Ishikawa (cell line): ENCODE measurements at regions not wholly inside any gene's neighbourhood (a gene's known extent, or its start where the extent isn't known, plus 50 kb on each side); places are given as distances from the start of the nearest gene placed in this dataset.

ENCODE experiments used
- CEBPB ChIP-seq: IDR thresholded peaks from 2 replicates; pipeline ENCODE4 v1.6.1; 2012
- CREB1 ChIP-seq: IDR thresholded peaks from 2 replicates; pipeline ENCODE4 v1.6.1; 2012; ENCODE audit warnings: low read depth
- EGR1 ChIP-seq: IDR thresholded peaks from 2 replicates; pipeline ENCODE4 v1.6.1; 2012
- EP300 ChIP-seq: IDR thresholded peaks from 2 replicates; pipeline ENCODE4 v1.6.1; 2012; ENCODE audit warnings: borderline replicate concordance
- FOXM1 ChIP-seq: IDR thresholded peaks from 2 replicates; pipeline ENCODE4 v1.6.1; 2012; ENCODE audit warnings: low read depth, borderline replicate concordance
- NFIC ChIP-seq: IDR thresholded peaks from 2 replicates; pipeline ENCODE4 v1.6.1; 2012
- RAD21 ChIP-seq: IDR thresholded peaks from 2 replicates; pipeline ENCODE4 v1.6.1; 2012; ENCODE audit warnings: low read depth
- TAF1 ChIP-seq: IDR thresholded peaks from 2 replicates; pipeline ENCODE4 v1.6.1; 2012; ENCODE audit warnings: low read depth, mild to moderate bottlenecking
- TCF12 ChIP-seq: IDR thresholded peaks from 2 replicates; pipeline ENCODE4 v1.6.1; 2012; ENCODE audit warnings: low read depth
- TEAD4 ChIP-seq: IDR thresholded peaks from 2 replicates; pipeline ENCODE4 v1.6.1; 2012
- YY1 ChIP-seq: IDR thresholded peaks from 2 replicates; pipeline ENCODE4 v1.6.1; 2012; ENCODE audit warnings: low read depth
- ZBTB7A ChIP-seq: IDR thresholded peaks from 2 replicates; pipeline ENCODE4 v1.6.1; 2012; ENCODE audit warnings: low read depth
- TF ChIP-seq, protein P1 (sequence below): IDR thresholded peaks from 2 replicates; pipeline ENCODE4 v1.6.1; 2012
- TF ChIP-seq, protein P2 (sequence below): IDR thresholded peaks from 2 replicates; pipeline ENCODE4 v1.6.1; 2012
- TF ChIP-seq, protein P3 (sequence below): IDR thresholded peaks from 2 replicates; pipeline ENCODE4 v1.6.1; 2012; ENCODE audit warnings: low read depth, mild to moderate bottlenecking

DNA sequence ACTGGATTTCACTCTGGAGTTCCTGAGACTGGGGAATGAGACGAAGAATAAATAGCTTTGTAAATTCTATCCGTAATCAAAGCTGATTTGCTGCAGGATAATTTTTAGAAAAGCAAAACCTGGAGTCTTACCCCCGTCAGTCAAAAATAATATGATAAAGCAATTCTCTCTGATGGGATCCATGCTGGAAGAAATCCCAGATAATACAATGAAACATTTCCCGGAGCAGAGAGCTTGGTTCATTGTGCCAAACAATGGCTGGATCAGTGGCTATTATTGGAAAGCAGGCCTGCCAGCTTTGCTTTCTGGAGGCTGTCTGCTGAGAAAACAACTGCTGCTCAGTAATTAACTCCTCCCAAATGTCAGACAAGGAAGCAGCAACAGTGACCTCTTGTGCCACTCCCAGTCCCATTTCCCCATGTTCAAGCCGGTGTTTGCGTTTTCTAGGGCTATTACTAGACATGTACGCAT lies 609.4 kb upstream of the PCDH15 start:
- TF ChIP-seq RAD21 (peak; percentile 32; the same call in 1 of the 2 replicates), EGR1 (no peak)

DNA sequence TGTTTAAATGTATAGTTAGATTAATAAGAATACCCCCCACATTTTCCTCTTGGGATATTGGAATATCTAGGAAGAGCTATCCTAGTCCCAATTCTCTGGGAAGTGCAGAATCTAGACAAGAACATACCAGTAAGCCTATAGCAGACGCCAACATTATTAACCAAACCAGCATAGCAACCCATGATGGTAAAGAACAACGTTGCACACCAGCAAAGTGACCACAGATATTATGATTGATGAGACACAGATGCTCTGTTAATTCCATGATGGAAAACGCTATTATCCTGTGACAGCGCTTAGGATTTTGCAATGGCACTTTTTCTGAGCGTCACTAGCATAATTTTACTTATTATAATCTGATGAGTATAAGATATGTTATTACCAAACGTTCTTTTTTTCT lies 603.1 kb upstream of the PCDH15 start:
- no peak for TF ChIP-seq TCF12
- TF ChIP-seq RAD21 = no peak
- no peak for TF ChIP-seq EP300
- no peak for TF ChIP-seq CREB1
- TF ChIP-seq ZBTB7A = no peak

DNA sequence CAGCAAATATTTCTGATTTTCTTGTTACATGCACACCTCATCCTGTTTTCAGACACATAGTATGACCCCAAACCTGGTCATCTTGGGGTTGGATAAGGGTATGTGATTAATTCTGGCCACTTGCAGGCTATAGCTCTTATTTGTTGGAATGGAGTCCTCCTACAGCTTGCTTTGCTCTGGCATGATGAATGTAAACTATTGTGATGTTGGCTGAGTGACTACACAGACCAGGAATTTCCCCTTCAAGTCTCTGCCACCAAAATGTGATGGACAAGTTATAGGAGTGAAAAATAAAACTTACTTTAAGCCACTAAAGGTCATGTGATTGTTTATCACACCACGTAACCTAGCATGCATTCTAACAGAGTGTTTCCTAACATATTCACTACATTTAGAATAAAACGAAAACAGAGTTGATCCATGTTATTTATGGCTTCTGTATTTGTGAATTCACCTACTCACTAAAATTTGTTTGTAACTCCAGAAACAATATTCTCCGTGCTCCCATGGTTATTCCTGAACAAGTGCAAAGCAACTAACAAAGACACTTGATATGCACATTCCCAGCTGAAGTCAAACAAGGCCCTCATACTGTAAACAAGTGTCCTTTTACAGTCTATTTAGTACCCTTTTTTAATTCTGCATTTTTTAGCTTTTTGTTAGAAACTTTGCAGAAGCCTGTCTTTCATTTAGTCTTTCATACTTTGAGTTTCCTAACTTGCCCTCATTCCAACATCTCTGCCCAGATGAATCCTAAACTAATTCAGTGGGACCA lies 599.2 kb upstream of the PCDH15 start:
- TF ChIP-seq TEAD4 (no peak), ZBTB7A (no peak), NFIC (no peak), EGR1 (no peak), TCF12 (no peak), TAF1 (no peak), CREB1 (no peak), RAD21 (no peak), EP300 (no peak), YY1 (no peak), CEBPB (no peak), FOXM1 (no peak)
- TF ChIP-seq, protein P1, sequence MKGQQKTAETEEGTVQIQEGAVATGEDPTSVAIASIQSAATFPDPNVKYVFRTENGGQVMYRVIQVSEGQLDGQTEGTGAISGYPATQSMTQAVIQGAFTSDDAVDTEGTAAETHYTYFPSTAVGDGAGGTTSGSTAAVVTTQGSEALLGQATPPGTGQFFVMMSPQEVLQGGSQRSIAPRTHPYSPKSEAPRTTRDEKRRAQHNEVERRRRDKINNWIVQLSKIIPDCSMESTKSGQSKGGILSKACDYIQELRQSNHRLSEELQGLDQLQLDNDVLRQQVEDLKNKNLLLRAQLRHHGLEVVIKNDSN = no peak
- TF ChIP-seq, protein P2, sequence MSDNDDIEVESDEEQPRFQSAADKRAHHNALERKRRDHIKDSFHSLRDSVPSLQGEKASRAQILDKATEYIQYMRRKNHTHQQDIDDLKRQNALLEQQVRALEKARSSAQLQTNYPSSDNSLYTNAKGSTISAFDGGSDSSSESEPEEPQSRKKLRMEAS = no peak
- TF ChIP-seq, protein P3, sequence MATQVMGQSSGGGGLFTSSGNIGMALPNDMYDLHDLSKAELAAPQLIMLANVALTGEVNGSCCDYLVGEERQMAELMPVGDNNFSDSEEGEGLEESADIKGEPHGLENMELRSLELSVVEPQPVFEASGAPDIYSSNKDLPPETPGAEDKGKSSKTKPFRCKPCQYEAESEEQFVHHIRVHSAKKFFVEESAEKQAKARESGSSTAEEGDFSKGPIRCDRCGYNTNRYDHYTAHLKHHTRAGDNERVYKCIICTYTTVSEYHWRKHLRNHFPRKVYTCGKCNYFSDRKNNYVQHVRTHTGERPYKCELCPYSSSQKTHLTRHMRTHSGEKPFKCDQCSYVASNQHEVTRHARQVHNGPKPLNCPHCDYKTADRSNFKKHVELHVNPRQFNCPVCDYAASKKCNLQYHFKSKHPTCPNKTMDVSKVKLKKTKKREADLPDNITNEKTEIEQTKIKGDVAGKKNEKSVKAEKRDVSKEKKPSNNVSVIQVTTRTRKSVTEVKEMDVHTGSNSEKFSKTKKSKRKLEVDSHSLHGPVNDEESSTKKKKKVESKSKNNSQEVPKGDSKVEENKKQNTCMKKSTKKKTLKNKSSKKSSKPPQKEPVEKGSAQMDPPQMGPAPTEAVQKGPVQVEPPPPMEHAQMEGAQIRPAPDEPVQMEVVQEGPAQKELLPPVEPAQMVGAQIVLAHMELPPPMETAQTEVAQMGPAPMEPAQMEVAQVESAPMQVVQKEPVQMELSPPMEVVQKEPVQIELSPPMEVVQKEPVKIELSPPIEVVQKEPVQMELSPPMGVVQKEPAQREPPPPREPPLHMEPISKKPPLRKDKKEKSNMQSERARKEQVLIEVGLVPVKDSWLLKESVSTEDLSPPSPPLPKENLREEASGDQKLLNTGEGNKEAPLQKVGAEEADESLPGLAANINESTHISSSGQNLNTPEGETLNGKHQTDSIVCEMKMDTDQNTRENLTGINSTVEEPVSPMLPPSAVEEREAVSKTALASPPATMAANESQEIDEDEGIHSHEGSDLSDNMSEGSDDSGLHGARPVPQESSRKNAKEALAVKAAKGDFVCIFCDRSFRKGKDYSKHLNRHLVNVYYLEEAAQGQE = no peak

DNA sequence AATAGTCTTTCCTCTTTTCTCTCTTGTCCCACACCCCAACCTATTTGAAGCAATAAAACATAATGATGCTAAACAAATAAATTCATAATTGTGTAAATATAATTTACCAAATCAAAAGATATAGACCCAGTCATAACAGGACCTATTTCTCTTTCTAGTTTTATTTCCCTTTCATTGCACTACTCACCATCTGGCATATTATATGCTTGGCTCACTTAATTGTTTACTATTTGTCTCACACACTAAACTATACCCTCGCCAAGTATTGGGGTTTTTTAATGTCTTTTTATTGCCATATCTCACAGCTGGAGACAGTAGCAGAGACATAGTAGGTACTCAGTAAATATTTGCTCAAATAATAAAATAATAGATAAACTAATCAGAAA lies 597.5 kb upstream of the PCDH15 start:
- TF ChIP-seq TEAD4 (no peak), TAF1 (no peak), EGR1 (no peak), EP300 (no peak), ZBTB7A (no peak), NFIC (no peak), TCF12 (no peak), CEBPB (no peak), CREB1 (no peak), YY1 (no peak), FOXM1 (no peak)
- TF ChIP-seq, protein P3 = no peak
- TF ChIP-seq, protein P2 = no peak

DNA sequence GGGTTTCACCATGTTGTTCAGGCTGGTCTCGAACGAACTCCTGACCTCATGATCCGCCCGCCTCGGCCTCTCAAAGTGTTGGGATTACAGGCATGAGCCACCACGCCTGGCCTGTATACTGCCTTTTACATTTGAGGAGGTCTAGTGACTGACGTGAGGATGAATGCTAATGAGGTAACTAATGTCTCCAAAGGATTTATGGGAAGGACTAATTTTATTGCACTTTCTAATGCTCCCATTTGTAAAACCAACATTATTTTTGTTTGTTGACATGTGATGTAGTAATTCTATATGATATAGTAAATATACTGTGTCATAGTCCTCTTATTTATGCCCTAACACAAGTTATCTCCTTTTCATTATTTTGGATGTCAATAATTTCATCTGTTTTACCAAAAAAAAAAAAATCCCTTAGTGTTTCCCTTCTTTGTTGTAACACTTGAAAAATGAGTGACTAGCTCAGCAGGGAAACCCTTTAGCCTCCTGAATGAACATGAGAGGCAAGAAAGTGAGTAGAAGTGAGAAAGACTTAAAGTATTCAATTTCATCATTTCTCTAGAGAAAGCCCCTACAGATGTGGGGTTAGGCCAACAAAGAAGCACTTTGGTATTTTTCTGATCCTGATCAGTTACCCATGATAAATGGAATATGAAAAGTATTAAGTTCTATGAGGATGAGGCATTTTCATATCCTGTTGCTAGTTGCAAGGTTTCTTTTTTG lies 596.9 kb upstream of the PCDH15 start:
- TF ChIP-seq FOXM1 (no peak), CEBPB (no peak), EGR1 (no peak), TCF12 (no peak), CREB1 (no peak)

DNA sequence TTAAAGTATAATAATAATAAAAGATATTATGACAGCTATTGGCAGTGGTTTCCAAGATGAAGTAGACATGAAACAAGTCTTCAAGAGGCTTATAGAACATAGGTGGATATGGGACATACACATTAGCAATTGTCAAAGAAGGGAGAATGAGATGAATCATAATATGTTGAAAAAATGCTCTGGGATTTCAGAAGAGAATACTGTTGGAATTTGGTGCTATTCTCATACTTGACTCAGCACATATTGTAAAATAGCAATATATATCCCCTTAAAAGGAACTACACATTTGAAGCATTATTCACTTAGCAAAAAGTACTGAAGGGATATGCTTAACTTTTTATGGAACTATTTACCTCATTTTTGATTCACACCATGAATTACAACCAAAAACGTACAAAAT lies 577.2 kb upstream of the PCDH15 start:
- no peak for TF ChIP-seq EP300
- TF ChIP-seq, protein P3 = no peak
- TF ChIP-seq YY1 = no peak
- TF ChIP-seq EGR1 = no peak
- no peak for TF ChIP-seq RAD21
- TF ChIP-seq FOXM1 = no peak
- no peak for TF ChIP-seq TAF1
- TF ChIP-seq TCF12 = no peak
- no peak for TF ChIP-seq ZBTB7A
- TF ChIP-seq, protein P1 = no peak
- no peak for TF ChIP-seq TEAD4
- no peak for TF ChIP-seq CREB1
- no peak for TF ChIP-seq NFIC
- TF ChIP-seq, protein P2 = no peak
- no peak for TF ChIP-seq CEBPB
